Panc1 (cell line): ENCODE measurements at regions not wholly inside any gene's neighbourhood (a gene's known extent, or its start where the extent isn't known, plus 50 kb on each side); places are given as distances from the start of the nearest gene placed in this dataset.

Source experiments
- ATAC-seq: fragments of 200-7000 bp; cut with Tn5 transposase; 2 replicates; pipeline ENCODE4 v1.9.1; 2020; ENCODE audit warnings: mild to moderate bottlenecking, moderate library complexity
- BruUV-seq: library from RNA; stranded (reverse); fragments of 400-500 nt; replicated peaks from 2 replicates; lab custom pipeline; 2021; lab: Mats Ljungman, UMichigan
- CTCF ChIA-PET: fragments of 300-600 bp; sonication (Branson Sonifier 250); formaldehyde crosslinking; loops from one replicate; lab custom pipeline; 2022; ENCODE audit warnings: antibody characterized with exemption; lab: Charles Lee
- POLR2A ChIA-PET: fragments of 300-600 bp; sonication (Branson Sonifier 250); formaldehyde crosslinking; loops from one replicate; lab custom pipeline; 2022; ENCODE audit warnings: antibody characterized with exemption; lab: Charles Lee
- DNase-seq: peaks from one replicate; pipeline ENCODE4 v3.0.0-alpha.2; 2010; ENCODE audit warnings: low read depth, low spot score
- H3K27ac ChIP-seq: 2 replicates; pipeline ENCODE4 v1.5.1; 2011; ENCODE audit warnings: mild to moderate bottlenecking, low read length, inconsistent platforms
- H3K27me3 ChIP-seq: fragments of 200-500 bp; sonication (Bioruptor generic); 2 replicates; pipeline ENCODE4 v1.6.0; 2014; ENCODE audit warnings: low read length, inconsistent platforms; ENCODE audit not compliant: control insufficient read depth, insufficient read depth
- H3K36me3 ChIP-seq: fragments of 200-500 bp; sonication (Bioruptor generic); 2 replicates; pipeline ENCODE4 v1.5.1; 2014; ENCODE audit warnings: inconsistent platforms, mild to moderate bottlenecking, low read length, moderate library complexity; ENCODE audit not compliant: control insufficient read depth, insufficient read depth
- H3K4me1 ChIP-seq: 2 replicates; pipeline ENCODE4 v1.5.1; 2011; ENCODE audit warnings: inconsistent platforms, mild to moderate bottlenecking, low read length, moderate library complexity; ENCODE audit not compliant: control insufficient read depth, insufficient read depth
- H3K4me3 ChIP-seq, 2 experiments: 2 replicates each; pipeline ENCODE4 v1.5.1; 2011 to 2012; ENCODE audit warnings: low read depth in 2 of 2, low read length in 2 of 2, mild to moderate bottlenecking in 2 of 2, inconsistent platforms in 1 of 2, moderate library complexity in 1 of 2
- H3K9me3 ChIP-seq: fragments of 200-500 bp; sonication (Bioruptor generic); 2 replicates; pipeline ENCODE4 v1.5.1; 2014; ENCODE audit warnings: low read depth, mild to moderate bottlenecking, inconsistent platforms, low read length, moderate library complexity; ENCODE audit not compliant: control insufficient read depth, insufficient read depth
- CTCF ChIP-seq: fragments of 450-650 bp; IDR thresholded peaks from 2 replicates; pipeline ENCODE4 v1.5.1; 2017; ENCODE audit warnings: mild to moderate bottlenecking
- POLR2AphosphoS5 ChIP-seq: IDR thresholded peaks from 2 replicates; pipeline ENCODE4 v1.6.1; 2012; ENCODE audit warnings: mild to moderate bottlenecking, low read depth, low read length, moderate library complexity
- REST ChIP-seq, 2 experiments: IDR thresholded peaks; 2 replicates each; pipeline ENCODE4 v1.6.1; 2011 to 2012; ENCODE audit warnings: low read depth in 2 of 2, control low read depth in 1 of 2, low read length in 1 of 2, mild to moderate bottlenecking in 1 of 2, moderate library complexity in 1 of 2; ENCODE audit not compliant: insufficient read depth in 1 of 2
- SIN3A ChIP-seq: IDR thresholded peaks from 2 replicates; pipeline ENCODE4 v1.6.1; 2012; ENCODE audit warnings: low read depth, mild to moderate bottlenecking, low read length, moderate library complexity, borderline replicate concordance; ENCODE audit not compliant: insufficient read depth
- TCF7L2 ChIP-seq: IDR thresholded peaks from 2 replicates; pipeline ENCODE4 v1.6.1; 2011; ENCODE audit warnings: mild to moderate bottlenecking, low read depth, low read length, inconsistent platforms
- in situ Hi-C: cut with HindIII; loops from 2 replicates; pipeline ENCODE4 v1.10.0; 2016; ENCODE audit warnings: low sequenced_read_pairs, low pct_unique_long_range_greater_than_20kb
- intact Hi-C: fragments of 100-400 bp; cut with micrococcal nuclease; formaldehyde crosslinking; loops from one replicate; pipeline ENCODE4 v1.10.0; 2022; ENCODE audit not compliant: unreplicated experiment

DNA sequence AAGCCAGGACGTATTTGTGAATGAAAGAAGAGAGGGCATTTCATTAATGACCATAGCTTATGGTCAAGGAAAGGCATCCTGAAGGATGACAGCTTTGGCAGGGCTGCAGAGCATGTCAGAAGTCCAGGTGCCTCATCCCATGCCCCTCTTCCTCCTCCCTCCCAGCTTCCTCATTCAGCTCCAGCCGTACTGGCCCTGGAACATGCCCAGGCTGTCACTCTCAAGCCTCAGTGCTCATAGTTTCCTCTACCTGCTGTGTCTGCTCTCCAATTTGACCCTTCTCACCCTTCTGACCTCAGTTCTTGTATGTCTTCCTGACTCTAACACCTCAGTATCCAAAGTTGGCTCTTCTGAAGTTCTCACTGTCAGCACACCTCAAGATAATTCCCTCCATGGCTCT is 695.8 kb upstream of the HS6ST1 start:
- TF ChIP-seq CTCF (no peak), SIN3A (no peak), POLR2AphosphoS5 (no peak), REST (IDR thresholded peaks at IDR 0.05; ENCODE audit: insufficient read depth in 1 of 2, low read depth in 2 of 2, low read length in 1 of 2) (no peak), TCF7L2 (no peak)
- no TSS peak for BruUV-seq
- no peaks in the 10 kb centered on the region; the same call in 1 of the 2 replicates for H3K27me3 ChIP-seq
- in situ Hi-C loops: no loop called here
- intact Hi-C loops: no loop called here
- DNase-seq (no peak), ATAC-seq (no peak)
- ChIA-PET CTCF (no interaction called here), POLR2A (no interaction called here)
- no peaks in the 10 kb centered on the region for H3K36me3 ChIP-seq
- H3K9me3 ChIP-seq: no peaks in the 10 kb centered on the region
- no peaks in the 10 kb centered on the region for H3K4me1 ChIP-seq
- H3K27ac ChIP-seq: no peak overlapping the region
- H3K4me3 ChIP-seq: no peak overlapping the region

GRCh38 chr2:129015397-129016285 is 697.0 kb upstream of the HS6ST1 start:
- CTCF ChIA-PET: no interaction called here

More at GRCh38 chr2:129015397-129016285, 697.0 kb upstream of the HS6ST1 start:
- H3K27me3 ChIP-seq: no peaks in the 10 kb centered on the region; the same call in 1 of the 2 replicates
- no peak for TF ChIP-seq CTCF
- no peaks in the 10 kb centered on the region for H3K9me3 ChIP-seq
- no peaks in the 10 kb centered on the region for H3K4me1 ChIP-seq
- POLR2A ChIA-PET: no interaction called here
- no peak for ATAC-seq
- H3K4me3 ChIP-seq: no peak overlapping the region
- in situ Hi-C loops: no loop called here
- DNase-seq: no peak
- no peaks in the 10 kb centered on the region for H3K36me3 ChIP-seq
- intact Hi-C loops: no loop called here
- no TSS peak for BruUV-seq
- H3K27ac ChIP-seq: no peak overlapping the region
